ENCODE measurements at regions not wholly inside any gene's neighbourhood (a gene's known extent, or its start where the extent isn't known, plus 50 kb on each side); places are given as distances from the start of the nearest gene placed in this dataset.

DNA sequence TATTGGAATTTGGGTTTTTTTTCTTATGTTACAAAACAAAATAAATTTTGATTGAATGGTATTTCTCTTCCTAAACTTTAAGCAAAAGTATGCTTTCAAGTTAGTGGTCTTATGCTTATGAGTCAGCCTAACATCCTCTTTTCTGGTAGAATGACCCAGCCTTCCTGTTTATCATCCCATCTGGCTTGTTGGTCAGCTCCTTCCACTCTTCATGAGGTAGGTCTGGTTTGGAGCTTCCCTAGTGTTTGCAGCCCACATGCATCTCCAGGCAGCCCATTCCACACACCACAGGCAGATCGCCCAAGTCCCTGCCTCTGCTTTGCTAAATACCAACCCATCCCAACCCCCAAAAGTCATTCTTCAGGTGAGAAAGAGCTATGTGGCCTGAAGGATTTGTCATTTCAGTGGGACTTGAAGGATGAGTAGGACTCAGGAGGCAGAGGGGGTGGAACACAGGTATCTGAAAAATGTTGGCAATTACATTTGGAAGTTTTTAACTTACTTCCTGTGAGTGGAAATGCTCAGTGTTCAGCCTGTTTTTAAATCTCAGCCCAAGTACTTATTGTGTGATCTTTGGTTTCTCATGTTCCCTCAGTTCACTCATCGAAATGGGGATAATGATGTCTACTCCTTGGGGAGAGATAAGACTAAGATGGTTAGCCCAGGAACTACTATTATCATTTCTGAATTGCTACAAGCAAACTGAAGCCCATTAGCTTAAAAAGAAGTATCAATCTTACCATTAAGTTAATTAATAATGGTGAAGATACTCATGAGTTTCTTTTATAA lies 294.0 kb downstream of the ADGB start:
- POLR2A ChIA-PET: no interaction called here
- H3K36me3 Mint-ChIP-seq: no peaks in the 10 kb centered on the region
- WGBS (ENCODE audit: insufficient coverage): no CpG with 5 or more reads among the region's 2 CpGs

DNA sequence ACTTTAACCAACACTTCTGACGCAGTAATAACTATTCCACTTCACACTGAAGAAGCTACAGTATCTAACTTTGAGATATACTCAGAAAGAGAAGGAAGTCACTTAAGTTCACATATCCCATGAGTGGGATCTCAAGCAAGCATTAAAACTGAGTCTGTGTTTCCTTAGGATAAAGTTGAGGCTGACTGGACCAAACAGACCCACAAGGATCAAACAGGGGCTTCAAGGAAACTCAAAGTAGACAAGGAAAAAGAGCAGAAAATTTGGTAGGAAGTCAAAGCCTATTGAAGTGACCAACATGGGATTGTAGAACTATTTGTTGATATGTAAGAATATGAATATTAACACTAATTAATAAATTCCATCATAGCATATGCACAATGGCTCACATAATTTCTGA lies 294.9 kb downstream of the ADGB start:
- no peak overlapping the region for H3K27ac ChIP-seq (ENCODE audit: low read length)
- ChIA-PET CTCF (no interaction called here), POLR2A (no interaction called here)
- Mint-ChIP-seq H3K4me1 (no peaks in the 10 kb centered on the region), H3K27me3 (peaks cover 11% of the 10 kb centered on the region in 2 donors), H3K9me3 (no peaks in the 10 kb centered on the region), H3K4me3 (no peak overlapping the region), H3K27ac (no peak overlapping the region), H3K36me3 (no peaks in the 10 kb centered on the region)
- no peaks in the 10 kb centered on the region for H3K9me3 ChIP-seq
- H3K4me1 ChIP-seq (ENCODE audit: control insufficient read depth in 1 of 2, extremely low read depth in 1 of 2, insufficient read depth in 2 of 2, low read length in 2 of 2): no peaks in the 10 kb centered on the region
- WGBS (ENCODE audit: insufficient coverage): no CpG with 5 or more reads among the region's 1 CpG
- H3K36me3 ChIP-seq (ENCODE audit: control insufficient read depth in 2 of 2, extremely low read depth in 1 of 2, insufficient read depth in 1 of 2, low read length in 1 of 2): no peaks in the 10 kb centered on the region
- H3K27me3 ChIP-seq (replicated peaks in 1 of 2; ENCODE audit: control insufficient read depth in 2 of 2, extremely low read depth in 1 of 2, insufficient read depth in 2 of 2, low read length in 1 of 2): no peaks in the 10 kb centered on the region
- no peak overlapping the region for H3K4me3 ChIP-seq (ENCODE audit: control insufficient read depth in 1 of 2, extremely low read depth in 1 of 2, low read length in 1 of 2)
- ATAC-seq (replicated peaks in 1 of 4) (no peak), DNase-seq (no peak)

More for the DNA sequence above, 294.0 kb downstream of the ADGB start:
- ATAC-seq (replicated peaks in 1 of 4) (no peak), DNase-seq (no peak)
- Histone ChIP-seq H3K9me3 (no peaks in the 10 kb centered on the region), H3K4me3 (ENCODE audit: control insufficient read depth in 1 of 2, extremely low read depth in 1 of 2, low read length in 1 of 2) (no peak overlapping the region), H3K27ac (ENCODE audit: low read length) (no peak overlapping the region), H3K4me1 (ENCODE audit: control insufficient read depth in 1 of 2, extremely low read depth in 1 of 2, insufficient read depth in 2 of 2, low read length in 2 of 2) (no peaks in the 10 kb centered on the region), H3K36me3 (ENCODE audit: control insufficient read depth in 2 of 2, extremely low read depth in 1 of 2, insufficient read depth in 1 of 2, low read length in 1 of 2) (no peaks in the 10 kb centered on the region), H3K27me3 (replicated peaks in 1 of 2; ENCODE audit: control insufficient read depth in 2 of 2, extremely low read depth in 1 of 2, insufficient read depth in 2 of 2, low read length in 1 of 2) (no peaks in the 10 kb centered on the region)
- Mint-ChIP-seq H3K9me3 (no peaks in the 10 kb centered on the region), H3K4me3 (no peak overlapping the region), H3K27ac (no peak overlapping the region), H3K27me3 (peaks cover 11% of the 10 kb centered on the region in 2 donors), H3K4me1 (no peaks in the 10 kb centered on the region)
- CTCF ChIA-PET: interaction anchor here in 1 of 2 donors (0.6 kb wide), 1 partner anchor 12 kb away, joined by 3 read pairs; no protein-coding TSS in a partner anchor

DNA sequence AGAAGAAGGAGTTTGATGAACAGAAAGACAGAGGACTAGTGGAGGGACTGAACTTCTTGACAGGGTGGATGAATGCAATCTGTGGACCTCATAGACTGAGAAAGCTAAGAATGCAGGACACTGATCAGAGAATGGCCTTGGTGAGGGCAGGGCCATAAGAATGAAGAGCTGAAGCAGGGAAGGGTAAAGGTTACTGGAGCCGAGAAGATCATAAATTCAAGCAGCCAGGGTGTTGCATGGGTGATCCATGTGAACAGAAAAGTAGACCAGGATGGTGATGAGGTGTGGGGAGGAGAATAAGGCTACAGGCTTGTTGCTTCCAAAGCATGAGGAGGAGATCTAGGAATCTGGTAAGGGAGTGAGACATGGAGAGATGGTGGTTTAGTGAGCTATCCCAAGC lies 295.9 kb downstream of the ADGB start:
- H3K9me3 Mint-ChIP-seq: no peaks in the 10 kb centered on the region
- DNase-seq (no peak), ATAC-seq (replicated peaks in 1 of 4) (no peak)
- no peaks in the 10 kb centered on the region for H3K36me3 ChIP-seq (ENCODE audit: control insufficient read depth in 2 of 2, extremely low read depth in 1 of 2, insufficient read depth in 1 of 2, low read length in 1 of 2)
- H3K27ac Mint-ChIP-seq: no peak overlapping the region
- no peaks in the 10 kb centered on the region for H3K4me1 Mint-ChIP-seq
- H3K4me1 ChIP-seq (ENCODE audit: control insufficient read depth in 1 of 2, extremely low read depth in 1 of 2, insufficient read depth in 2 of 2, low read length in 2 of 2): no peaks in the 10 kb centered on the region
- peaks cover 11% of the 10 kb centered on the region in 2 donors for H3K27me3 Mint-ChIP-seq
- ChIA-PET CTCF (no interaction called here), POLR2A (no interaction called here)
- no peak overlapping the region for H3K27ac ChIP-seq (ENCODE audit: low read length)
- H3K4me3 Mint-ChIP-seq: no peak overlapping the region
- WGBS (ENCODE audit: insufficient coverage): 93% methylated on average over 1 of the region's 1 CpG
- no peaks in the 10 kb centered on the region for H3K9me3 ChIP-seq
- H3K4me3 ChIP-seq (ENCODE audit: control insufficient read depth in 1 of 2, extremely low read depth in 1 of 2, low read length in 1 of 2): no peak overlapping the region
- H3K36me3 Mint-ChIP-seq: no peaks in the 10 kb centered on the region
- H3K27me3 ChIP-seq (replicated peaks in 1 of 2; ENCODE audit: control insufficient read depth in 2 of 2, extremely low read depth in 1 of 2, insufficient read depth in 2 of 2, low read length in 1 of 2): no peaks in the 10 kb centered on the region

DNA sequence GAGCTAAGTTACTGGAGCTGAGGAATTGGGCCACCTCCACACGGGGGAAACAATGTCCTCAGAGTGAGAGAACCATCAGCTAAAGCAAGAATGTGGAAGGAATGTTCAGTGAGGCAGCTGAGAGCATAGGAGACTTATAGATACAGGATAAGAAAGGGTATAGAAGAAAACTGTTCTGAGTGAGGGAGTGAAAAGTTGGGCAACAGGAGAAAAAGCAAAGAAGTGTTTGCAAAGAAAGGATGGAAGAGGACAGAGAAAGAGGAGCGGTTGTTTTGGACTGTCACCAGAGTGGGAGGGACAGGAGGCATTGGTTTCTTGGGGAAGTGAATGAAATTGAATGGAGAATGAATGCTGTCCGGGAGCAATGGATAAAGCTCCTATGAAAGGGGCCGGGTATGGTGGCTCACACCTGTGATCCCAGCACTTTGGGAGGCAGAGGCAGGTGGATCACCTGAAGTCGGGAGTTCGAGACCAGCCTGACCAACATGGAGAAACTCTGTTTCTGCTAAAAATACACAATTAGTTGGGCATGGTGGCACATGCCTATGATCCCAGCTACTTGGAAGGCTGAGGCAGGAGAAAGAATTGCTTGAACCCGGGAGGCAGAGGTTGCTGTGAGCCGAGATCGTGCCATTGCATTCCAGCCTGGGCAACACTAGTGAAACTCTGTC lies 296.5 kb downstream of the ADGB start:
- H3K36me3 Mint-ChIP-seq: no peaks in the 10 kb centered on the region
- Histone ChIP-seq H3K27me3 (replicated peaks in 1 of 2; ENCODE audit: control insufficient read depth in 2 of 2, extremely low read depth in 1 of 2, insufficient read depth in 2 of 2, low read length in 1 of 2) (no peaks in the 10 kb centered on the region), H3K9me3 (no peaks in the 10 kb centered on the region), H3K4me3 (ENCODE audit: control insufficient read depth in 1 of 2, extremely low read depth in 1 of 2, low read length in 1 of 2) (no peak overlapping the region), H3K4me1 (ENCODE audit: control insufficient read depth in 1 of 2, extremely low read depth in 1 of 2, insufficient read depth in 2 of 2, low read length in 2 of 2) (no peaks in the 10 kb centered on the region), H3K36me3 (ENCODE audit: control insufficient read depth in 2 of 2, extremely low read depth in 1 of 2, insufficient read depth in 1 of 2, low read length in 1 of 2) (no peaks in the 10 kb centered on the region), H3K27ac (ENCODE audit: low read length) (no peak overlapping the region)
- ATAC-seq (replicated peaks in 1 of 4) (no peak), DNase-seq (no peak)
- H3K4me1 Mint-ChIP-seq: no peaks in the 10 kb centered on the region
- H3K9me3 Mint-ChIP-seq: no peaks in the 10 kb centered on the region
- peaks cover 11% of the 10 kb centered on the region in 2 donors for H3K27me3 Mint-ChIP-seq
- no peak overlapping the region for H3K4me3 Mint-ChIP-seq
- H3K27ac Mint-ChIP-seq: no peak overlapping the region
- 81% methylated on average over 6 of the region's 9 CpGs for WGBS (ENCODE audit: insufficient coverage)
- ChIA-PET POLR2A (no interaction called here), CTCF (no interaction called here)

DNA sequence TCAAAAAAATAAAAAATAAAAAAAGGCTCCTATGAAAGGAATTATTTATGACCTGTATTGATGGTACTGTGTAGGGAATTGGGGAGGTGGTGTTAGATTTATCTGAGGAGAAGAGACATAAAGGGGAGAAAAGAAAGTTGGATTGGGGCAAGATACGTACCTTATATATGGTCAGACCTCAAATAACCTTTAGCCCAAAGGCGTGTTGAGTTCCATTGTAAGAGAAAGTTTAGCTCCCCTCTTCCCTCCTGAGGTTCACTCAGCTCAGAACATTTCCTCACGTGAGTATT lies 296.9 kb downstream of the ADGB start:
- Mint-ChIP-seq H3K4me1 (no peaks in the 10 kb centered on the region), H3K4me3 (no peak overlapping the region), H3K36me3 (no peaks in the 10 kb centered on the region), H3K9me3 (no peaks in the 10 kb centered on the region), H3K27me3 (peaks cover 11% of the 10 kb centered on the region in 2 donors), H3K27ac (no peak overlapping the region)
- Histone ChIP-seq H3K9me3 (no peaks in the 10 kb centered on the region), H3K4me3 (ENCODE audit: control insufficient read depth in 1 of 2, extremely low read depth in 1 of 2, low read length in 1 of 2) (no peak overlapping the region), H3K27me3 (replicated peaks in 1 of 2; ENCODE audit: control insufficient read depth in 2 of 2, extremely low read depth in 1 of 2, insufficient read depth in 2 of 2, low read length in 1 of 2) (no peaks in the 10 kb centered on the region), H3K4me1 (ENCODE audit: control insufficient read depth in 1 of 2, extremely low read depth in 1 of 2, insufficient read depth in 2 of 2, low read length in 2 of 2) (no peaks in the 10 kb centered on the region), H3K27ac (ENCODE audit: low read length) (no peak overlapping the region), H3K36me3 (ENCODE audit: control insufficient read depth in 2 of 2, extremely low read depth in 1 of 2, insufficient read depth in 1 of 2, low read length in 1 of 2) (no peaks in the 10 kb centered on the region)
- WGBS (ENCODE audit: insufficient coverage): 80% methylated on average over 1 of the region's 3 CpGs
- ATAC-seq (replicated peaks in 1 of 4) (no peak), DNase-seq (no peak)
- ChIA-PET CTCF (no interaction called here), POLR2A (no interaction called here)

DNA sequence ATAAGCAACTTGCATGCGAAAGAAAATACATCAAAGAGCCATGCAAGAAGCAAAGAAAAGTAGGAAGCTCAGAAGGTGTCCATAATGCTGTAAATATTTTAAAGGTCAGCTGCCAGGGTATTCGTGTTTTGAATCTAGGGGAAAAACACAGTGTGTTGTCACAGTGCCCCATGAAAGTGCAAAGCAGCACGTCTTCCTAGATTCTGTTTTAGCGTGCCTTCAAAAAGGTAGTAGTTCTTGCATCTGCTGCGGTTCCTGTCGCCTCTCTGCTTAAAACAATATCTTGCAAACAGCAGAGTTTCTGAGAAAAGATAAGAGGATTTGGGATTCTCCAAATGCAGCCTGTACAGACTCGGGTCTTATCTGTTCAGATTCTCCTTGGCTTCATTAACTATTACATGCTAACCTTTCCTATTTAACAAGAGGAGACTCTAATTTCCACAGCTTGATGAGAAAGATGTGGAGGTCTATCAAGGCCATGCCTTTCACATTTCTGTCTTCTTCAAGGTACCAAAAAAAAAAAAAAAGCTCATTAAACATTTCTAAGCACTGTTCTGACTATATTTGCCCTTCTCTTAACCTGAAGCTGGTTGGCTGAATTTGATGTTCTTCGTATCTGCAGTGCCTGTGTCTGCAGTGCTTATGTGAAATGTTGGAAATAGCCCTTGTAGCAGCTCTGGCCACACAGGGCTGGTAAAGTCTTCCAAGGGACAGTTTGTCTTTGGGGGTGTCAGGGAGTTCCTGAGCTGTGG lies 297.5 kb downstream of the ADGB start:
- H3K4me3 ChIP-seq (ENCODE audit: control insufficient read depth in 1 of 2, extremely low read depth in 1 of 2, low read length in 1 of 2): no peak overlapping the region
- H3K4me3 Mint-ChIP-seq: no peak overlapping the region
- WGBS (ENCODE audit: insufficient coverage): 75% methylated on average over 4 of the region's 8 CpGs
- no peak overlapping the region for H3K27ac Mint-ChIP-seq
- DNase-seq (no peak), ATAC-seq (replicated peaks in 1 of 4) (no peak)
- no peaks in the 10 kb centered on the region for H3K27me3 ChIP-seq (replicated peaks in 1 of 2; ENCODE audit: control insufficient read depth in 2 of 2, extremely low read depth in 1 of 2, insufficient read depth in 2 of 2, low read length in 1 of 2)
- no peaks in the 10 kb centered on the region for H3K9me3 Mint-ChIP-seq
- POLR2A ChIA-PET: no interaction called here
- no peaks in the 10 kb centered on the region for H3K4me1 ChIP-seq (ENCODE audit: control insufficient read depth in 1 of 2, extremely low read depth in 1 of 2, insufficient read depth in 2 of 2, low read length in 2 of 2)
- no peaks in the 10 kb centered on the region for H3K36me3 Mint-ChIP-seq
- H3K4me1 Mint-ChIP-seq: no peaks in the 10 kb centered on the region
- no peaks in the 10 kb centered on the region for H3K9me3 ChIP-seq
- H3K27me3 Mint-ChIP-seq: peaks cover 11% of the 10 kb centered on the region in 2 donors
- no peak overlapping the region for H3K27ac ChIP-seq (ENCODE audit: low read length)
- CTCF ChIA-PET: interaction anchor here in 1 of 2 donors (0.6 kb wide), 1 partner anchor 276 kb away, joined by 3 read pairs; no protein-coding TSS in a partner anchor
- H3K36me3 ChIP-seq (ENCODE audit: control insufficient read depth in 2 of 2, extremely low read depth in 1 of 2, insufficient read depth in 1 of 2, low read length in 1 of 2): no peaks in the 10 kb centered on the region
